GM12865 (cell line): ENCODE measurements at regions not wholly inside any gene's neighbourhood (a gene's known extent, or its start where the extent isn't known, plus 50 kb on each side); places are given as distances from the start of the nearest gene placed in this dataset.

Source experiments
- DNase-seq: peaks from one replicate; pipeline ENCODE4 v3.0.0; 2010; ENCODE audit warnings: low read depth
- H3K4me3 ChIP-seq: 2 replicates; pipeline ENCODE4 v1.5.1; 2011; ENCODE audit warnings: mild to moderate bottlenecking, low read depth, low read length, control low read depth
- CTCF ChIP-seq: IDR thresholded peaks from 2 replicates; pipeline ENCODE4 v1.5.1; 2011; ENCODE audit warnings: low read length, control low read depth, low read depth, inconsistent platforms; ENCODE audit not compliant: insufficient read depth; ENCODE audit errors: missing control alignments

- TF ChIP-seq CTCF: no peak
- no peak for DNase-seq
- H3K4me3 ChIP-seq: no peak overlapping the region
Observed at GRCh38 chrX:109842611-109843010, 109.6 kb upstream of the ACSL4 start.

GRCh38 chrX:109843963-109844751, 111.1 kb upstream of the ACSL4 start:
- H3K4me3 ChIP-seq: no peak overlapping the region
- peak; percentile 41 for DNase-seq
- TF ChIP-seq CTCF: no peak

GRCh38 chrX:109844986-109845385, 111.9 kb upstream of the ACSL4 start:
- no peak for DNase-seq
- TF ChIP-seq CTCF: no peak
- H3K4me3 ChIP-seq: no peak overlapping the region

GRCh38 chrX:109845996-109846395, 112.9 kb upstream of the ACSL4 start:
- DNase-seq: no peak
- TF ChIP-seq CTCF: no peak
- no peak overlapping the region for H3K4me3 ChIP-seq

GRCh38 chrX:109847257-109848187, 114.5 kb upstream of the ACSL4 start:
- no peak for TF ChIP-seq CTCF
- no peak for DNase-seq
- H3K4me3 ChIP-seq: no peak overlapping the region

- no peak overlapping the region for H3K4me3 ChIP-seq
- no peak for DNase-seq
- no peak for TF ChIP-seq CTCF
Observed at GRCh38 chrX:109848461-109849050, 115.5 kb upstream of the ACSL4 start.
